Skeletal muscle cell (primary cell): ENCODE measurements at regions not wholly inside any gene's neighbourhood (a gene's known extent, or its start where the extent isn't known, plus 50 kb on each side); places are given as distances from the start of the nearest gene placed in this dataset.
"Not testable (repeated sequence)": the region's sequence is repeated elsewhere in the genome, so short reads cannot be mapped to it uniquely, and the experiment has no call there.

Experiments used
- DNase-seq: peaks from one replicate; pipeline ENCODE4 v3.0.0-alpha.2; 2010; ENCODE audit warnings: low read depth
- H3K4me3 ChIP-seq: 2 replicates; pipeline ENCODE4 v1.5.1; 2011; ENCODE audit warnings: low read depth, mild to moderate bottlenecking, control low read depth, low read length, moderate library complexity

DNA sequence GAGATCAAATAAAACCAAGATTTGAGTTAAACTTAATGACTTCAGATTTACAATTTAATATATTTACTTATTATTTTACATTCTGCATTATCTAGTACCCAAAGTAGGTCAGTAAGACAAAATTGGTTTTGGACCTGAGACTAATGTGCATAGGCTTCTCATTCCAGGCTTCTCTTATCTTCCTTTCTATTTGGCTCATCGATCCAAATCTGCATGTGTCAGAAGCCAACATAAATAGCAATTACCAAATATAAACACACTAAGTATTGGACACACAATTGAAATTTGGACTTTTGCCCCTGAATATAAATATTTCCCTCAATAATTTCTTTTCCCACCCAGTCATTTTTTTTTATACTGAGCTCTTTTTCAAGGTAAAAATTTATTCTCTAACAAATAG, 290.6 kb upstream of the ARHGEF26 start:
- no peak for DNase-seq
- no peak overlapping the region for H3K4me3 ChIP-seq

GRCh38 chr3:153835540-153835939, 285.6 kb upstream of the ARHGEF26 start:
- H3K4me3 ChIP-seq, result no peak overlapping the region
- DNase-seq, result no peak

- DNase-seq, result no peak
- H3K4me3 ChIP-seq, result no peak overlapping the region
Measured at GRCh38 chr3:153840487-153840886, 280.7 kb upstream of the ARHGEF26 start.

GRCh38 chr3:153843994-153844393, 277.2 kb upstream of the ARHGEF26 start:
- H3K4me3 ChIP-seq, result no peak overlapping the region
- DNase-seq, result no peak

- DNase-seq, result no peak
Measured at GRCh38 chr3:153845311-153845710, 275.9 kb upstream of the ARHGEF26 start.

DNA sequence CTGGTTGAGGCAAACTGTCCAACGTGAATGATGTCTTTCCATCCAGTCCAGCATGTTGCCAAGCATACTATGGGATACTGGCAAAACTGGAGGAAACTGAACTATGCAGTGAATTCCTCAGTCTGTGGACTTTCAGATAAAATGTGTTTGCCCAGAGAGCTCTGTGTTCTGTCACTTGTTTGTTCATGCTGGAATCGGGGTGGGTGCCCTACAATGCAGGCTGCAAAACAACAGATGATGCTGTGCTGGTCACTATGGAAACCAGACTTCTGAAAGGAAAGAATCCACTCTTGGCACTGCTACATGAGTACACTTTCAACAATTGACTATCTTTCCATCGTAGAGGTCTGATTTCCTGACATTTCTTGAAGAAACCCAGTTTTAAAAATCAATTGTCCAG, 272.5 kb upstream of the ARHGEF26 start:
- DNase-seq, result no peak
- no peak overlapping the region for H3K4me3 ChIP-seq

More at GRCh38 chr3:153845311-153845710, 275.9 kb upstream of the ARHGEF26 start:
- no peak overlapping the region for H3K4me3 ChIP-seq

DNA sequence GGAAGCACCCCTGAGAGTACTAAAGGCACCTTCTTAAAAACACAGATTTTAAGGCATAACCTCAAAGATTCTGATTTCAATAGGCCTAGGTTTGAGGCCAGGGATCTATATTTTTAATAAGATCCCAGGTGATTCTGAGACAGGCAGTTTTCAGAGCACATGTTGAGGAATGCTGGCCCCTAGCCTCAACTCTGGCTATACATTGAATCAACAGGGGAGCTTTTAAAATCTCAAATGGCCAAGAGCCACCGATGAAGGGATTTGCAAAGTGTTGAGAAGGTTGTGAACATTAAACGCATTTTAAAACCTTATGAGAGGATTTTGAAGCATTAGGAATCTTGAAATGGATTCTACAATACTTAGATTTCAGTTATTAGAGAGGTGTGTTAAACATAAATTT, 268.8 kb upstream of the ARHGEF26 start:
- H3K4me3 ChIP-seq, result no peak overlapping the region
- no peak for DNase-seq

DNA sequence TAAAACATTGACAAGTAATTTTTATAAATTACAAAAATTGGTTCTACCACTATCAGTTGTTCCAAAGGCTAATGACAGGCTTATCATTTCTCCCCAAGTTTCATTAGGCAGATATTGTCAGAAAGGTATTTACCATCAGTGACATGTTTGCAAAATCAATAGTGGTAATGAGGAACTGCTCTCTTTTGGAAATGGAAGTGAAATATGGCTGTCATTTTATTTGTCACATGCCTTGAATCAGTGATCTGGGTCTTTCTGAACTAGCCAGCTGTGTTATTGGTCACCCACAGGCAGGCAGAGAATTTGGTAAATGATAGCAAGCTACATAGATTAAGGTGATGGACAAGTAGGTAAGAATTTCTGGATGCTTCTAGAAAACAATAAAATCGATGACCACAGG, 268.0 kb upstream of the ARHGEF26 start:
- DNase-seq, result no peak
- no peak overlapping the region for H3K4me3 ChIP-seq

DNA sequence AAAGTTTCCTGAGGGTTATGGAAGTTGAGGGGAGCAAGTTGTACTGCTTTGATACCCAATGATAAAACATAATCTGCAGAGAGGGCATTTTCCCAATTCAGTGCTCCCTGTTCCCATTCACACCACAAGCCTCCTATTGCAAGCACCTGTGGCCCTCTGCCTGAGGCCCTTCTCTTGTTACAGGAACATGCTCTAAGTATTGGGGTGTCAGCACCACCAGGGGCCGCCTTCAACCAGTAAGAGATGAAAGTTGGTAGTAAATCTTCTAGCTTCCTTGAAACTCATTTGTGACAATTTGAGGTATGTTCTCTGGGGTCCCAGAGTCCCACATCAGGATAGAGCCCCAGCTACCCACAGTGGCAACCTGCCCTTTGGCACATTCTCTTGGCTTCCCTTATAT, 265.4 kb upstream of the ARHGEF26 start:
- DNase-seq, result no peak
- H3K4me3 ChIP-seq, result no peak overlapping the region

DNA sequence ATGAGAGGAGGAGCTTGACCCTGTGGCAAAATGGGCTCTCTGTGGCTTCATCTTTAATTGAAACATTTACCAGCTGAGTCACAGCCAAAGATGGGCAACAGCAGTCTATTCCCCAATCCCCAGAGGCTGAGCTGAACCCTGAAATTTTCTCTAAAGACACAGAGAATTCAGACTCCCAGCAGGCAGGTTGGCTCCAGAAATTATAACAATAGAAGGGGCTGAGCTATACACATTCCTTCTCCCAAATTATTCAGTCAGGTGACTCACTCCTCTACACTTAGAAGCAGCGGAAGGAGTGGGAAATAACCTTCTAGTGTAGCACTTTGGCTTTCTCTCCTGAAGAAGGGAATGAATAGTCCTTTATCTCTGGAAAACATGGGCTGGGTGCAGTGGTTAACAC, 264.3 kb upstream of the ARHGEF26 start:
- no peak overlapping the region for H3K4me3 ChIP-seq
- no peak for DNase-seq

DNA sequence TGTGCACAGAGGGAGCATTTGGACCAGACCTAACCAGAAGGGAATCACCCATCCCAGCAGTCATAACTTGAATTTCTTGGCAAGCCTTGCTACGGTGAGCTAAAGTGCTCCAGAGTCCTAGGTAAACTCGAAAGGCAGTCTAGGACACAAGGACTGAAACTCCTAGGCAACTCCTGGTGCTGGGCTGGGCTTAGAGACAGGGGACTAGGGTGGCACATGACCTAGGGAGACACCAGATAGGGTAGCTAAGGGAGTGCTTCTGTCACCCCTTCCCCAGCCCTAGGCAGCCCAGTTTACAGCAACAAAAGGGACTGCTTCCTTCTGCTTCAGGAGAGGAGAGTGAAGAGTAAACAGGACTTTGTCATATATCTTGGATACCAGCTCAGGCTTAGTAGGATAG, 256.4 kb upstream of the ARHGEF26 start:
- DNase-seq, result no peak
- H3K4me3 ChIP-seq, result no peak overlapping the region

- no peak for DNase-seq
Measured at GRCh38 chr3:153866901-153867300, 254.3 kb upstream of the ARHGEF26 start.

GRCh38 chr3:153874348-153874747, 246.8 kb upstream of the ARHGEF26 start:
- DNase-seq, result not testable (repeated sequence)

More at GRCh38 chr3:153866901-153867300, 254.3 kb upstream of the ARHGEF26 start:
- H3K4me3 ChIP-seq, result no peak overlapping the region

DNA sequence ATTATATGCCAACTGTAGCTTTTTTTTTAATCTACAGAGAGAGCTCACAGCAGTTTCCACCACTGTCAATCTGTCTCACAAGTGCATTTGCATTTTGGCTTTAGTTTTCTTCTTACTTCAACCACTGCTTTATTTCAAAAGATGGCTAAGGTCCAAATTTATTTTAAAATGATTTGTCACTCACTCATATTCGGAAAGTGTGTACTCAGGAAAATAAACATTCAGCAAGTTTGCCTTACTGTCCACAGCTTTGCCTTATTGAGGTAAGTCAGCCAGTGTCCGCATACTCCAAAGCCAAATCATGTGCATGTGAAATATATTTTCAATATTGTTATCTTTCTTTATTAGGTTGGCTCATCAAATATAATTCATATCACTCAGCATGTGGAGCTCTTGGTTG, 240.7 kb upstream of the ARHGEF26 start:
- no peak overlapping the region for H3K4me3 ChIP-seq
- DNase-seq, result no peak

More at GRCh38 chr3:153874348-153874747, 246.8 kb upstream of the ARHGEF26 start:
- not testable (repeated sequence) for H3K4me3 ChIP-seq

GRCh38 chr3:153881201-153881600, 240.0 kb upstream of the ARHGEF26 start:
- no peak overlapping the region for H3K4me3 ChIP-seq
- no peak for DNase-seq

GRCh38 chr3:153885359-153885758, 235.8 kb upstream of the ARHGEF26 start:
- no peak overlapping the region for H3K4me3 ChIP-seq
- no peak for DNase-seq

DNA sequence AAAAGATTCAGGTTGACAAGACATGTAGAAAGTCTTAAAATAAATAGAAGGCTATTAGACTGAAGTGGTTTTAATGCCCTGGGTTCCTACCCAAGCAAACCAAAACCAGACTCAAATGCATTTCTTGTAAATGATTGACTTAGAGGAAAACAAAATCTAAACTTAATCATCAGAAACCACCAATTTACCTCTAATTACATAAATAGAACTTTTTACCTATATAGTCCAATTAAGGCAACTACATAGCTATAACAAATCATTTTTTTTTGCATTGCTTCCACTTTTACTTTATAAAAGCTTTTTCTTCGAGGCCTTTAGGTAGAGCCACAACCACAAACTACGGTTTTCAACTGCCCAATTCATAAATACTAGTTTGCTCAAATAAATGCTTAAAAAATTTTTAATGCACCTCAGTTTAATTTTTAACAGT, 231.3 kb upstream of the ARHGEF26 start:
- H3K4me3 ChIP-seq, result no peak overlapping the region
- DNase-seq, result no peak

DNA sequence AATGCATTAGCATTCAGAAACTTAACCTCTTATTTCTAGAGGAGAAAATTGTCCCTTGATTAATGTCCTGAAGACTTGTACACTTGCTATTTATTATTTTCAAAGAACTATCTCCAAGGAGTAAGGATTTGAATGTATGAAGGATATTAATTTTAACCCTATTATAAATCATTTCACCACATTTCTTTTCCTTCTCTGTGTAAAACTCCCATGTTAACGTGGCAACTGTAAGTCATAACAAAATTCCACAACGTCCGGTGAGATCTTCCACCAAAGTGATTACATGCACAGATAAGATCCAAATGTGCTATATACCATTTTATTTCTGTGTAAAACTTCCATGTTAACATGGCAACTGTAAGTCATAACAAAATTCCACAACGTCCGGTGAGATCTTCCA, 229.1 kb upstream of the ARHGEF26 start:
- no peak overlapping the region for H3K4me3 ChIP-seq
- DNase-seq, result no peak

DNA sequence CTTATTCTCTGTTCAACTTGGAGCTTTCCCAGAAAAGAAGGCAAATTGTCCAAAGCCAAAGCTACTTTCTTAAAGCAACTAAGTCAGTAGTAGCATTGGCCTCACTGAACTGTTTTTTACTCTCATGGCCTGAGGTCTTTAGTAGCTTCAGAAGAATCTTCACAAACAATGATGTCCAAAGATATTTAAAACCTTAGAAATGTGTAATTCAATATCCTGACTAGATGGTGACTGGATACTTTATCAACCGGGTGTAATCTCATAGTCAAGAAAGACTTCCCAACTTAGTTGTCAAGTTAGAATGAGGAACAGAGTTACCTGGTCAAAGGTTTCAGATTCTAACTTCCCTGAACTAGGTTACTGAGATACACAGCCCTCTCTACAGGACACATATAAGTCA, 226.3 kb upstream of the ARHGEF26 start:
- no peak for DNase-seq
- H3K4me3 ChIP-seq, result no peak overlapping the region

- DNase-seq, result no peak
- H3K4me3 ChIP-seq, result no peak overlapping the region
Measured at GRCh38 chr3:153896197-153896596, 225.0 kb upstream of the ARHGEF26 start.

DNA sequence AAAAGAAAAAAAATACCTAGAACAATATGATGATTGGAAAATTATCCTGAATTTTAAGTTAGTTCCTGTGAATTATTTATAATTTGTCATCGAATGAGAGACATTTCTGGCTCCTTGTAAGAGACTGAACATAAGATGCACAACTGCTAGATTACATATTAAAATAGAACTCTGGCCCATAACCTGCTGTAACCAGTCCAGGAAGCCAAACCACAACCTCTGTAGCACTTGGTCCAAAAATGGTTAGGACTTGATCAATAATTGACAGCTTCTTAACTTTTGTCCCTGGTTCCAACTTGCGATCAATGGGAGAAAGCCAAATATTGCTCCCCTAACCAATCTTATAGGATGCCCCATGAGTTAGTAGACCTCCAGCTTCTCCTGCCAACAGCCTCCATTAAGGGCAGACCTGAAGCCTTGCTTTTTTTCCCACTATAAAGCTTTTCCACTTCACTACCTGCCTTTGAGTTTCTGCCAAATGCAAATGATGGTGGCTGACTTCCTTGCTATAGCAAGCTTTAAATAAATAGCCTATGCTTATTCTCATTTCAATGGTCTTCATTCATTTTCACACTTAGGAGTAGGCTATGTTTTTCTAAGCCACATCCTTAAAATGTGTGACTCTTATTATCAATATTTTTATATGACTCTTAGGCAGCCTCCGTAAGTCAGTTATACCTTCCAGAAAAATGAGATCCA, 224.0 kb upstream of the ARHGEF26 start:
- no peak for DNase-seq
- H3K4me3 ChIP-seq, result no peak overlapping the region

GRCh38 chr3:153897842-153898241, 223.3 kb upstream of the ARHGEF26 start:
- H3K4me3 ChIP-seq, result no peak overlapping the region
- no peak for DNase-seq
